Neural progenitor cell (in vitro differentiated cells): ENCODE measurements at regions not wholly inside any gene's neighbourhood (a gene's known extent, or its start where the extent isn't known, plus 50 kb on each side); places are given as distances from the start of the nearest gene placed in this dataset.

Experiments
- DNase-seq: peaks from one replicate; pipeline ENCODE4 v3.0.0-alpha.2; 2016; ENCODE audit warnings: low spot score
- H2AFZ ChIP-seq: fragments of 200-600 bp; sonication (generic); replicated peaks from 2 replicates; pipeline ENCODE4 v1.6.1; 2016; ENCODE audit warnings: antibody characterized with exemption
- H3F3A ChIP-seq: fragments of 200-600 bp; sonication (generic); 2 replicates; pipeline ENCODE4 v1.6.1; 2016; ENCODE audit warnings: antibody characterized with exemption, low read depth
- H3K27ac ChIP-seq: fragments of 200-600 bp; sonication (generic); 2 replicates; pipeline ENCODE4 v1.5.1; 2016; ENCODE audit warnings: mild to moderate bottlenecking
- H3K27me3 ChIP-seq: fragments of 200-600 bp; sonication (generic); 2 replicates; pipeline ENCODE4 v1.6.1; 2016; ENCODE audit warnings: mild to moderate bottlenecking, moderate library complexity
- H3K36me3 ChIP-seq: fragments of 200-600 bp; sonication (generic); 2 replicates; pipeline ENCODE4 v1.5.1; 2016
- H3K4me1 ChIP-seq: fragments of 200-600 bp; sonication (generic); 2 replicates; pipeline ENCODE4 v1.6.1; 2016; ENCODE audit warnings: mixed run types
- H3K4me2 ChIP-seq: fragments of 200-600 bp; sonication (generic); 2 replicates; pipeline ENCODE4 v1.6.1; 2016
- H3K4me3 ChIP-seq: fragments of 200-600 bp; sonication (generic); 2 replicates; pipeline ENCODE4 v1.5.1; 2016
- H3K79me2 ChIP-seq: fragments of 200-600 bp; sonication (generic); 2 replicates; pipeline ENCODE4 v1.6.1; 2016; ENCODE audit warnings: low read depth
- H3K9ac ChIP-seq: fragments of 200-600 bp; sonication (generic); 2 replicates; pipeline ENCODE4 v1.6.1; 2016
- H3K9me3 ChIP-seq: fragments of 200-600 bp; sonication (generic); 2 replicates; pipeline ENCODE4 v1.5.1; 2016; ENCODE audit warnings: low read depth
- H4K20me1 ChIP-seq: fragments of 200-600 bp; sonication (generic); 2 replicates; pipeline ENCODE4 v1.6.1; 2016; ENCODE audit warnings: low read depth
- H3K27ac Mint-ChIP-seq: 3 replicates; pipeline ENCODE4 v1.8.0; 2021; ENCODE audit warnings: mixed read lengths
- H3K27me3 Mint-ChIP-seq: 2 replicates; pipeline ENCODE4 v1.8.0; 2022; ENCODE audit warnings: low read depth, mild to moderate bottlenecking, inconsistent platforms, moderate library complexity, mixed read lengths; ENCODE audit not compliant: insufficient read depth
- H3K36me3 Mint-ChIP-seq: 3 replicates; pipeline ENCODE4 v1.8.0; 2021; ENCODE audit warnings: mixed read lengths
- H3K4me1 Mint-ChIP-seq: 3 replicates; pipeline ENCODE4 v1.8.0; 2021; ENCODE audit warnings: mixed read lengths
- H3K4me3 Mint-ChIP-seq: 3 replicates; pipeline ENCODE4 v1.8.0; 2021; ENCODE audit warnings: mild to moderate bottlenecking, moderate library complexity, mixed read lengths
- H3K9me3 Mint-ChIP-seq: 3 replicates; pipeline ENCODE4 v1.8.0; 2020; ENCODE audit warnings: mixed read lengths
- EZH2 ChIP-seq: fragments of 200-600 bp; sonication (generic); IDR thresholded peaks from 2 replicates; pipeline ENCODE4 v1.6.1; 2017; ENCODE audit warnings: antibody characterized with exemption, mild to moderate bottlenecking, moderate library complexity
- EZH2phosphoT487 ChIP-seq: fragments of 200-600 bp; sonication (generic); IDR thresholded peaks from 2 replicates; pipeline ENCODE4 v1.6.1; 2017; ENCODE audit warnings: antibody characterized with exemption
- TF ChIP-seq, protein P1 (sequence below): fragments of 200-600 bp; sonication (generic); IDR thresholded peaks from 2 replicates; pipeline ENCODE4 v1.5.1; 2017; ENCODE audit warnings: antibody characterized with exemption, mild to moderate bottlenecking

DNA sequence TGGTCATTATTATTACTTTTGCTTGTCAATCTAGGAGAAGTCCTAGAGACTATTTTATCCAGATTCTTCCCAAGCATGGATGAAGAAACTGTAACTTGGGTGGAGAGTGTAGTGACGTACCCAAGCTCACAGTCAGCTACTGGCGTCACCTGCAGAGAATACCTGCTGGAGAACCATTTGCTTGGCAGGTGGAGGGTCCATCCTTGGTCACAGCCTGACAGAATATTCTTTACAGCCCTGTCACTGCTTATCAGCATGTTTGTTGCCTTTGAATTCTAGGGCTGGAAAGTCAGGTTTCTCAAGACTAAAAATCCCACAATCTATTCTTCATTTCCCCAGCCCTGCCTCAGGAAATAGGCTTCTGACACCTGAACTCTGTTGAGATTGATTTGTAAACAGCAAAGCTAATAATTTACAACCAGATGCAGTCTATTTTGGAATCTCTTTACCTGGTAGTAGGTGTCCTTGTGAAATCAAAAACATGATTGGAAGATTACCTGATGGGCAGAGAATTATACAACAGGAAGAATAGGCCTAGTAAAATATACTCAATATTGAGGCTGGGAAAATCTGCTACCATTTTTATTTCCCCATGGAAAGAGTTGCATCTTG lies 100.4 kb upstream of the ZNF644 start:
- no peak for DNase-seq

GRCh38 chr1:91121366-91121765 lies 99.5 kb upstream of the ZNF644 start:
- H3K36me3 Mint-ChIP-seq: no peaks in the 10 kb centered on the region
- Histone ChIP-seq H3K27me3 (no peaks in the 10 kb centered on the region), H3K9me3 (no peaks in the 10 kb centered on the region), H3F3A (no peaks in the 10 kb centered on the region), H3K4me3 (no peak overlapping the region), H4K20me1 (no peaks in the 10 kb centered on the region), H2AFZ (peak overlapping the region; percentile 52), H3K79me2 (no peaks in the 10 kb centered on the region), H3K27ac (no peak overlapping the region), H3K4me1 (peaks cover 11% of the 10 kb centered on the region), H3K9ac (no peak overlapping the region), H3K36me3 (no peaks in the 10 kb centered on the region), H3K4me2 (no peak overlapping the region)
- no peak for DNase-seq
- H3K27me3 Mint-ChIP-seq: peaks cover 3% of the 10 kb centered on the region
- H3K4me1 Mint-ChIP-seq: peaks cover 10% of the 10 kb centered on the region
- H3K9me3 Mint-ChIP-seq: no peaks in the 10 kb centered on the region
- TF ChIP-seq EZH2 (no peak), EZH2phosphoT487 (no peak)
- TF ChIP-seq, protein P1, sequence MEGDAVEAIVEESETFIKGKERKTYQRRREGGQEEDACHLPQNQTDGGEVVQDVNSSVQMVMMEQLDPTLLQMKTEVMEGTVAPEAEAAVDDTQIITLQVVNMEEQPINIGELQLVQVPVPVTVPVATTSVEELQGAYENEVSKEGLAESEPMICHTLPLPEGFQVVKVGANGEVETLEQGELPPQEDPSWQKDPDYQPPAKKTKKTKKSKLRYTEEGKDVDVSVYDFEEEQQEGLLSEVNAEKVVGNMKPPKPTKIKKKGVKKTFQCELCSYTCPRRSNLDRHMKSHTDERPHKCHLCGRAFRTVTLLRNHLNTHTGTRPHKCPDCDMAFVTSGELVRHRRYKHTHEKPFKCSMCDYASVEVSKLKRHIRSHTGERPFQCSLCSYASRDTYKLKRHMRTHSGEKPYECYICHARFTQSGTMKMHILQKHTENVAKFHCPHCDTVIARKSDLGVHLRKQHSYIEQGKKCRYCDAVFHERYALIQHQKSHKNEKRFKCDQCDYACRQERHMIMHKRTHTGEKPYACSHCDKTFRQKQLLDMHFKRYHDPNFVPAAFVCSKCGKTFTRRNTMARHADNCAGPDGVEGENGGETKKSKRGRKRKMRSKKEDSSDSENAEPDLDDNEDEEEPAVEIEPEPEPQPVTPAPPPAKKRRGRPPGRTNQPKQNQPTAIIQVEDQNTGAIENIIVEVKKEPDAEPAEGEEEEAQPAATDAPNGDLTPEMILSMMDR: no peak
- H3K27ac Mint-ChIP-seq: no peak overlapping the region
- H3K4me3 Mint-ChIP-seq: no peak overlapping the region

More for the DNA sequence above, 100.4 kb upstream of the ZNF644 start:
- Histone ChIP-seq H3K9me3 (no peaks in the 10 kb centered on the region), H3K4me3 (no peak overlapping the region), H3K4me1 (peaks cover 11% of the 10 kb centered on the region), H3K27ac (no peak overlapping the region), H3K9ac (no peak overlapping the region), H3K36me3 (no peaks in the 10 kb centered on the region), H3F3A (no peaks in the 10 kb centered on the region), H2AFZ (no peak overlapping the region), H3K79me2 (no peaks in the 10 kb centered on the region), H3K4me2 (no peak overlapping the region), H4K20me1 (no peaks in the 10 kb centered on the region), H3K27me3 (no peaks in the 10 kb centered on the region)
- Mint-ChIP-seq H3K9me3 (no peaks in the 10 kb centered on the region), H3K4me3 (no peak overlapping the region), H3K27ac (no peak overlapping the region), H3K27me3 (peaks cover 3% of the 10 kb centered on the region), H3K36me3 (no peaks in the 10 kb centered on the region), H3K4me1 (peaks cover 4% of the 10 kb centered on the region)
- TF ChIP-seq EZH2phosphoT487 (no peak), EZH2 (no peak)
- TF ChIP-seq, protein P1: no peak

- Mint-ChIP-seq H3K36me3 (no peaks in the 10 kb centered on the region), H3K4me3 (no peak overlapping the region), H3K4me1 (peaks cover 10% of the 10 kb centered on the region), H3K9me3 (no peaks in the 10 kb centered on the region), H3K27me3 (peaks cover 3% of the 10 kb centered on the region), H3K27ac (no peak overlapping the region)
- Histone ChIP-seq H3K4me2 (no peak overlapping the region), H3K9ac (no peak overlapping the region), H3K27ac (no peak overlapping the region), H3K79me2 (no peaks in the 10 kb centered on the region), H3F3A (no peaks in the 10 kb centered on the region), H3K4me3 (no peak overlapping the region), H3K9me3 (no peaks in the 10 kb centered on the region), H4K20me1 (no peaks in the 10 kb centered on the region), H3K4me1 (peaks cover 11% of the 10 kb centered on the region), H2AFZ (peak overlapping the region; percentile 52), H3K27me3 (no peaks in the 10 kb centered on the region), H3K36me3 (no peaks in the 10 kb centered on the region)
- DNase-seq: no peak
- no peak for TF ChIP-seq EZH2phosphoT487
- TF ChIP-seq EZH2: no peak
- TF ChIP-seq, protein P1: no peak
Measured at GRCh38 chr1:91120936-91121335, 99.1 kb upstream of the ZNF644 start.
